HCT116 (cell line): ENCODE measurements at regions not wholly inside any gene's neighbourhood (a gene's known extent, or its start where the extent isn't known, plus 50 kb on each side); places are given as distances from the start of the nearest gene placed in this dataset.

Experiments
- ATAC-seq: fragments of 200-7000 bp; cut with Tn5 transposase; 2 replicates; pipeline ENCODE4 v1.9.1; 2020; ENCODE audit warnings: mild to moderate bottlenecking, moderate library complexity
- BruUV-seq: library from RNA; stranded (reverse); fragments of 400-500 nt; replicated peaks from 2 replicates; lab custom pipeline; 2021; lab: Mats Ljungman, UMichigan
- CTCF ChIA-PET: fragments of 300-600 bp; sonication (Branson Sonifier 250); formaldehyde crosslinking; loops from one replicate; lab custom pipeline; 2021; ENCODE audit warnings: antibody characterized with exemption; lab: Charles Lee
- POLR2A ChIA-PET: fragments of 300-600, 350-600 bp; sonication (Branson Sonifier 250); formaldehyde crosslinking; loops from one replicate; lab custom pipeline; 2021; ENCODE audit warnings: antibody characterized with exemption; lab: Charles Lee
- RAD21 ChIA-PET, 2 experiments: fragments of 300-600 bp; sonication (Branson Sonifier 250); formaldehyde crosslinking; loops; one replicate each; lab custom pipeline; 2023; ENCODE audit warnings: low total read pairs in 2 of 2; ENCODE audit not compliant: uncharacterized antibody in 2 of 2, unreplicated experiment in 2 of 2, low non-redundant PET in 1 of 2; lab: Charles Lee
- DNase-seq: peaks from one replicate; pipeline ENCODE4 v3.0.0-alpha.2; 2010; ENCODE audit warnings: low read depth, low spot score
- H2AFZ ChIP-seq: fragments of 200-600 bp; shearing (Covaris generic), sonication (generic); 2 replicates; pipeline ENCODE4 v1.6.1; 2017; ENCODE audit warnings: low read depth, mixed run types, mixed read lengths, antibody characterized with exemption, low read length; ENCODE audit not compliant: poor library complexity, severe bottlenecking
- H3K27ac ChIP-seq: 2 replicates; pipeline ENCODE4 v1.5.1; 2012; ENCODE audit warnings: low read depth, low read length
- H3K27me3 ChIP-seq: fragments of 200-600 bp; sonication (generic); 2 replicates; pipeline ENCODE4 v1.6.1; 2016; ENCODE audit warnings: mixed run types, low read length, mixed read lengths; ENCODE audit not compliant: insufficient read depth
- H3K36me3 ChIP-seq, 2 experiments: fragments of 200-500 bp in 1 of 2; fragments of 200-600 bp in 1 of 2; sonication (Bioruptor generic) in 1 of 2; sonication (generic) in 1 of 2; 2 replicates each; pipeline versions ENCODE4 v1.5.1 to v1.6.1; 2014 to 2016; ENCODE audit warnings: low read length in 2 of 2, inconsistent platforms in 1 of 2, mixed read lengths in 1 of 2, mixed run types in 1 of 2; ENCODE audit not compliant: insufficient read depth in 2 of 2, control insufficient read depth in 1 of 2
- H3K4me1 ChIP-seq, 2 experiments: fragments of 200-600 bp in 1 of 2; sonication (generic) in 1 of 2; 2 replicates each; pipeline versions ENCODE4 v1.5.1 to v1.6.1; 2012 to 2017; ENCODE audit warnings: low read length in 2 of 2, inconsistent platforms in 1 of 2, mild to moderate bottlenecking in 1 of 2, mixed read lengths in 1 of 2, mixed run types in 1 of 2, moderate library complexity in 1 of 2; ENCODE audit not compliant: insufficient read depth in 2 of 2, control insufficient read depth in 1 of 2
- H3K4me2 ChIP-seq: fragments of 200-600 bp; sonication (generic); 2 replicates; pipeline ENCODE4 v1.6.1; 2017; ENCODE audit warnings: mixed run types, low read length, mixed read lengths
- H3K4me3 ChIP-seq, 2 experiments: fragments of 200-600 bp in 1 of 2; sonication (generic) in 1 of 2; replicated peaks in 1 of 2; 2 replicates each; pipeline ENCODE4 v1.5.1; 2011 to 2016; ENCODE audit warnings: low read length in 2 of 2, control low read depth in 1 of 2, low read depth in 1 of 2, mild to moderate bottlenecking in 1 of 2, mixed read lengths in 1 of 2, mixed run types in 1 of 2
- H3K79me2 ChIP-seq: fragments of 200-600 bp; sonication (generic); 2 replicates; pipeline ENCODE4 v1.6.1; 2017; ENCODE audit warnings: mild to moderate bottlenecking, mixed run types, low read length, moderate library complexity, mixed read lengths; ENCODE audit not compliant: insufficient read depth
- H3K9ac ChIP-seq: fragments of 200-600 bp; sonication (generic); 2 replicates; pipeline ENCODE4 v1.6.1; 2016; ENCODE audit warnings: low read length, mixed read lengths
- H3K9me2 ChIP-seq: fragments of 200-600 bp; sonication (generic), shearing (Covaris generic); 2 replicates; pipeline ENCODE4 v1.6.1; 2017; ENCODE audit warnings: mixed run types, mild to moderate bottlenecking, moderate library complexity; ENCODE audit not compliant: insufficient read depth
- H3K9me3 ChIP-seq, 2 experiments: fragments of 200-500 bp in 1 of 2; fragments of 200-600 bp in 1 of 2; sonication (Bioruptor generic) in 1 of 2; sonication (generic) in 1 of 2; 2 replicates each; pipeline ENCODE4 v1.6.1; 2014 to 2017; ENCODE audit warnings: low read length in 2 of 2, mixed read lengths in 2 of 2, inconsistent platforms in 1 of 2, low read depth in 1 of 2, mild to moderate bottlenecking in 1 of 2, mixed run types in 1 of 2, moderate library complexity in 1 of 2; ENCODE audit not compliant: control insufficient read depth in 1 of 2, insufficient read depth in 1 of 2
- H4K20me1 ChIP-seq: fragments of 200-600 bp; sonication (generic), shearing (Covaris generic); 2 replicates; pipeline ENCODE4 v1.6.1; 2017; ENCODE audit warnings: mixed run types, mild to moderate bottlenecking, moderate library complexity; ENCODE audit not compliant: insufficient read depth
- ATF3 ChIP-seq: IDR thresholded peaks from 2 replicates; pipeline ENCODE4 v1.6.1; 2012
- CEBPB ChIP-seq: IDR thresholded peaks from 2 replicates; pipeline ENCODE4 v1.6.1; 2012; ENCODE audit warnings: low read depth
- EZH2 ChIP-seq: fragments of 200-600 bp; sonication (generic); IDR thresholded peaks from 2 replicates; pipeline ENCODE4 v1.6.1; 2017; ENCODE audit warnings: antibody characterized with exemption, mixed run types
- POLR2A ChIP-seq: IDR thresholded peaks from 2 replicates; pipeline ENCODE4 v1.7.0; 2011; ENCODE audit warnings: borderline replicate concordance; ENCODE audit not compliant: insufficient read depth, insufficient read length; ENCODE audit errors: extremely low read depth
- POLR2AphosphoS5 ChIP-seq: IDR thresholded peaks from 2 replicates; pipeline ENCODE4 v1.6.1; 2011; ENCODE audit warnings: mild to moderate bottlenecking, low read depth, low read length, moderate library complexity
- RAD21 ChIP-seq: IDR thresholded peaks from 2 replicates; pipeline ENCODE4 v1.6.1; 2012; ENCODE audit warnings: low read depth, mild to moderate bottlenecking
- REST ChIP-seq: IDR thresholded peaks from 2 replicates; pipeline ENCODE4 v1.6.1; 2012; ENCODE audit warnings: low read depth
- SIN3A ChIP-seq: IDR thresholded peaks from 2 replicates; pipeline ENCODE4 v1.6.1; 2012; ENCODE audit warnings: low read depth
- SP1 ChIP-seq: IDR thresholded peaks from 2 replicates; pipeline ENCODE4 v1.6.1; 2012; ENCODE audit warnings: low read depth
- SRF ChIP-seq: IDR thresholded peaks from 2 replicates; pipeline ENCODE4 v1.6.1; 2012; ENCODE audit warnings: low read depth
- TCF7L2 ChIP-seq: IDR thresholded peaks from 2 replicates; pipeline ENCODE4 v1.7.0; 2011; ENCODE audit warnings: borderline replicate concordance, inconsistent platforms; ENCODE audit not compliant: insufficient read depth, insufficient read length; ENCODE audit errors: extremely low read depth
- YY1 ChIP-seq: IDR thresholded peaks from 2 replicates; pipeline ENCODE4 v1.6.1; 2011; ENCODE audit warnings: low read length, low read depth, moderate library complexity, mild to moderate bottlenecking; ENCODE audit not compliant: insufficient replicate concordance; ENCODE audit errors: extremely low read depth
- ZFX ChIP-seq: fragments of 450-650 bp; IDR thresholded peaks from 2 replicates; pipeline ENCODE4 v1.6.1; 2017
- ZNF274 ChIP-seq: fragments of 200-500 bp; sonication (Bioruptor generic); IDR thresholded peaks from 2 replicates; pipeline ENCODE4 v1.6.1; 2014; ENCODE audit warnings: mild to moderate bottlenecking, low read depth, low read length, inconsistent platforms
- intact Hi-C: fragments of 100-400 bp; cut with micrococcal nuclease; formaldehyde crosslinking; loops from 2 replicates; pipeline ENCODE4 v1.10.0; 2022

- POLR2A ChIA-PET, result no interaction called here
- CTCF ChIA-PET, result no interaction called here
- RAD21 ChIA-PET, result no interaction called here
- no peaks in the 10 kb centered on the region for H3K4me1 ChIP-seq
- H4K20me1 ChIP-seq, result no peaks in the 10 kb centered on the region
- ATAC-seq (no peak), DNase-seq (no peak)
- no peaks in the 10 kb centered on the region for H3K79me2 ChIP-seq
- H3K27me3 ChIP-seq, result no peaks in the 10 kb centered on the region
- no peak overlapping the region for H3K27ac ChIP-seq
- no peak overlapping the region for H2AFZ ChIP-seq
- intact Hi-C loops, result no loop called here
- H3K4me3 ChIP-seq, result no peak overlapping the region
- H3K4me2 ChIP-seq, result no peak overlapping the region
- H3K36me3 ChIP-seq, result no peaks in the 10 kb centered on the region
- H3K9ac ChIP-seq, result no peak overlapping the region
- no peaks in the 10 kb centered on the region for H3K9me3 ChIP-seq
- TF ChIP-seq ATF3 (no peak), SRF (no peak), ZFX (no peak), SIN3A (no peak)
- no TSS peak for BruUV-seq
- H3K9me2 ChIP-seq, result no peaks in the 10 kb centered on the region
Measured at GRCh38 chr5:118554981-118555380, 433.4 kb downstream of the DTWD2 start.

GRCh38 chr5:118554241-118554640, 434.1 kb downstream of the DTWD2 start:
- CTCF ChIA-PET, result no interaction called here
- intact Hi-C loops, result no loop called here
- RAD21 ChIA-PET, result no interaction called here

More at GRCh38 chr5:118554241-118554640, 434.1 kb downstream of the DTWD2 start:
- Histone ChIP-seq H3K79me2 (no peaks in the 10 kb centered on the region), H3K27me3 (no peaks in the 10 kb centered on the region), H3K27ac (no peak overlapping the region), H3K9me3 (no peaks in the 10 kb centered on the region), H4K20me1 (no peaks in the 10 kb centered on the region), H2AFZ (no peak overlapping the region), H3K9me2 (no peaks in the 10 kb centered on the region), H3K36me3 (no peaks in the 10 kb centered on the region), H3K4me2 (no peak overlapping the region), H3K4me3 (no peak overlapping the region), H3K9ac (no peak overlapping the region), H3K4me1 (no peaks in the 10 kb centered on the region)
- POLR2A ChIA-PET, result no interaction called here
- TF ChIP-seq EZH2, result no peak
- no peak for TF ChIP-seq CEBPB
- no peak for TF ChIP-seq SIN3A
- no peak for TF ChIP-seq RAD21
- TF ChIP-seq TCF7L2, result no peak
- TF ChIP-seq ATF3, result no peak
- TF ChIP-seq SP1, result no peak
- TF ChIP-seq YY1, result no peak
- no peak for TF ChIP-seq POLR2AphosphoS5
- no peak for TF ChIP-seq ZNF274
- no peak for TF ChIP-seq REST
- no peak for TF ChIP-seq POLR2A
- no TSS peak for BruUV-seq
- ATAC-seq, result no peak
- DNase-seq, result no peak
